Ishikawa (cell line): ENCODE measurements at regions not wholly inside any gene's neighbourhood (a gene's known extent, or its start where the extent isn't known, plus 50 kb on each side); places are given as distances from the start of the nearest gene placed in this dataset.

Experiments
- CEBPB ChIP-seq: IDR thresholded peaks from 2 replicates; pipeline ENCODE4 v1.6.1; 2012
- EP300 ChIP-seq: IDR thresholded peaks from 2 replicates; pipeline ENCODE4 v1.6.1; 2012; ENCODE audit warnings: borderline replicate concordance
- TEAD4 ChIP-seq: IDR thresholded peaks from 2 replicates; pipeline ENCODE4 v1.6.1; 2012
- USF1 ChIP-seq: IDR thresholded peaks from 2 replicates; pipeline ENCODE4 v1.6.1; 2012

GRCh38 chr1:96234299-96234698 is 487.3 kb upstream of the PTBP2 start:
- TF ChIP-seq TEAD4 (no peak), CEBPB (no peak), EP300 (no peak), USF1 (no peak)
